Karpas-422 (cell line): ENCODE measurements at regions not wholly inside any gene's neighbourhood (a gene's known extent, or its start where the extent isn't known, plus 50 kb on each side); places are given as distances from the start of the nearest gene placed in this dataset.

ENCODE experiments used
- DNase-seq: peaks from one replicate; pipeline ENCODE4 v3.0.0-alpha.2; 2015
- H2AFZ ChIP-seq: fragments of 200-600 bp; sonication (generic); 2 replicates; pipeline ENCODE4 v1.6.1; 2014; ENCODE audit warnings: antibody characterized with exemption, low read length, mixed read lengths
- H3K27ac ChIP-seq: fragments of 200-600 bp; sonication (generic); 2 replicates; pipeline ENCODE4 v1.5.1; 2014; ENCODE audit warnings: mild to moderate bottlenecking, low read length, moderate library complexity
- H3K27me3 ChIP-seq: fragments of 200-600 bp; sonication (generic); 2 replicates; pipeline ENCODE4 v1.6.1; 2014; ENCODE audit warnings: low read length, mixed read lengths
- H3K36me3 ChIP-seq: fragments of 200-600 bp; sonication (generic); 2 replicates; pipeline ENCODE4 v1.6.1; 2014; ENCODE audit warnings: low read length, mixed read lengths; ENCODE audit not compliant: insufficient read depth
- H3K4me1 ChIP-seq: fragments of 200-600 bp; sonication (generic); 2 replicates; pipeline ENCODE4 v1.6.1; 2014; ENCODE audit warnings: mild to moderate bottlenecking, low read length, mixed read lengths
- H3K4me2 ChIP-seq: fragments of 200-600 bp; sonication (generic); 2 replicates; pipeline ENCODE4 v1.6.1; 2014; ENCODE audit warnings: low read length, low read depth, mild to moderate bottlenecking; ENCODE audit not compliant: poor library complexity, severe bottlenecking
- H3K4me3 ChIP-seq: fragments of 200-600 bp; sonication (generic); 2 replicates; pipeline ENCODE4 v1.5.1; 2014; ENCODE audit warnings: mild to moderate bottlenecking, antibody characterized with exemption, low read length, mixed read lengths
- H3K79me2 ChIP-seq: fragments of 200-600 bp; sonication (generic); 2 replicates; pipeline ENCODE4 v1.6.1; 2014; ENCODE audit warnings: mild to moderate bottlenecking, low read length, mixed read lengths
- H3K9ac ChIP-seq: fragments of 200-600 bp; sonication (generic); 2 replicates; pipeline ENCODE4 v1.6.0; 2014; ENCODE audit warnings: low read length
- H3K9me2 ChIP-seq: fragments of 200-600 bp; sonication (generic), shearing (Covaris generic); replicated peaks from 2 replicates; pipeline ENCODE4 v1.6.0; 2014; ENCODE audit warnings: mild to moderate bottlenecking, low read length, moderate library complexity; ENCODE audit not compliant: insufficient read depth
- H3K9me3 ChIP-seq: fragments of 300-700, 200-600 bp; sonication (generic); 2 replicates; pipeline ENCODE4 v1.6.1; 2014; ENCODE audit warnings: low read length, mixed read lengths
- H4K20me1 ChIP-seq: fragments of 200-600 bp; sonication (generic); 2 replicates; pipeline ENCODE4 v1.6.1; 2014; ENCODE audit warnings: mild to moderate bottlenecking, antibody characterized with exemption, low read length, low read depth; ENCODE audit not compliant: insufficient read depth

DNA sequence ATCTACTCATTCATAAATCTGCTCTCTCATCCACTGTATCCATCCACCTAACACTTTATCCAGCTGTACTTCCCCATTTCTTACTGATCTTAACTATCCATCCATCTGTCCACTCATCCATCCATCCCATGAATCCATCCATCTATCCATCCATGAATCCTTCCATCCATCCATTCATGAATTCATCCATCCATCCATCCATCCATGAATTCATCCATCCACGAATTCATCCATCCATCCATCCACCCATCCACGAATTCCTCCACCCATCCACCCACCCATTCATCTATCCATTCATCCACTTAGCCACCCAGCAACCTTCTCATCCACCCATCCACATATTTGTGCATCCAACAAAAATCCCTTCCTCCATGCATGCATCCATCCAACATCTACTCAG, 128.6 kb upstream of the MYL2 start:
- no peaks in the 10 kb centered on the region for H3K9me3 ChIP-seq
- no peak overlapping the region for H3K9ac ChIP-seq
- no peaks in the 10 kb centered on the region for H3K27me3 ChIP-seq
- no peak for DNase-seq
- H3K9me2 ChIP-seq, result no peaks in the 10 kb centered on the region
- H3K36me3 ChIP-seq, result no peaks in the 10 kb centered on the region
- no peak overlapping the region for H3K4me2 ChIP-seq
- no peaks in the 10 kb centered on the region for H3K4me1 ChIP-seq
- H2AFZ ChIP-seq, result no peak overlapping the region
- no peak overlapping the region for H3K27ac ChIP-seq
- no peaks in the 10 kb centered on the region for H4K20me1 ChIP-seq
- no peak overlapping the region for H3K4me3 ChIP-seq
- H3K79me2 ChIP-seq, result no peaks in the 10 kb centered on the region

- Histone ChIP-seq H3K79me2 (no peaks in the 10 kb centered on the region), H3K9ac (no peak overlapping the region), H3K4me2 (no peak overlapping the region), H3K4me1 (no peaks in the 10 kb centered on the region), H4K20me1 (no peaks in the 10 kb centered on the region), H3K27ac (no peak overlapping the region), H2AFZ (no peak overlapping the region), H3K36me3 (no peaks in the 10 kb centered on the region), H3K27me3 (no peaks in the 10 kb centered on the region), H3K9me3 (no peaks in the 10 kb centered on the region), H3K4me3 (no peak overlapping the region), H3K9me2 (no peaks in the 10 kb centered on the region)
- DNase-seq, result no peak
Measured at GRCh38 chr12:111046896-111047295, 126.5 kb upstream of the MYL2 start.

DNA sequence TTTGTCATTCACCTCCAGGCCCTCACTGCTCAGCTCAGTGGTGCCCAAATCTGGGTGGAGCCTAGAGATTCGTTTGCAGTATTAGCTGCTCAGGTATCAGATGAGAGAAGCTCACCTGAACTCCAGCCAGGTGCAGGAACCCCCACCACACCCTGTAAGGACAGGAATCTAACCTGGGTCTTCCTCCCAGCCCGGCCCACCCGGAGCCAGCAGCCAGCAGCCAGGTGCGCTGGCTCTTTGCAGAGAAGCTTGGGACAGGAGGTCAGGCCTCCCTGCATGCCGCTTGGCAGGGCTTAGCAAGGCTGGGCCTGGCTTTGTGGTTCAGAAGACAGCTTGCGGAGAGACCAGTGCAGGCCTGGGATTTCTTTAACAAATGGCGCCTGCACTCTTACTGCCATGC, 125.6 kb upstream of the MYL2 start:
- H3K4me1 ChIP-seq, result no peaks in the 10 kb centered on the region
- no peak overlapping the region for H3K4me2 ChIP-seq
- H3K79me2 ChIP-seq, result no peaks in the 10 kb centered on the region
- H3K4me3 ChIP-seq, result no peak overlapping the region
- H3K27me3 ChIP-seq, result no peaks in the 10 kb centered on the region
- no peak for DNase-seq
- H3K9ac ChIP-seq, result no peak overlapping the region
- no peak overlapping the region for H3K27ac ChIP-seq
- H3K9me2 ChIP-seq, result no peaks in the 10 kb centered on the region
- H2AFZ ChIP-seq, result no peak overlapping the region
- no peaks in the 10 kb centered on the region for H3K9me3 ChIP-seq
- no peaks in the 10 kb centered on the region for H4K20me1 ChIP-seq
- H3K36me3 ChIP-seq, result no peaks in the 10 kb centered on the region

DNA sequence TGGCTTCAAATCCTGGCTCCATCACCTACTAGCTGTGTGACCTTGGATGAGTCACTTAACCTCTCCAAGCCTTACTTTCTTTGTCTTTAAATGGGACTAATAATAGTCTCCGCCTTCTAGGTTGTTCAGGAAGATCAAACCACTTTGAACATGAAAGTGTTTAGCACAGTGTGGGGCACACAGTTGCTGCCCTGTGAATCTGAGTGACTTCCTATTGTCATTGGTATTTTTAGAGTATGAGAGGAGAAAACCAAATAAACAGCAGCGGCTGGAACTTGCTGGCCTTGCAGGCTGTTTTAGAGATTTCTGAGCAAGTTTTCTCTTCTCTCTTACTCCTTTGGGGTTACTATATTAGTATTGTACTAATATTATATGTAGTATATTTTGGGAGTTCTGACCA, 120.7 kb upstream of the MYL2 start:
- no peak overlapping the region for H2AFZ ChIP-seq
- no peaks in the 10 kb centered on the region for H3K79me2 ChIP-seq
- H3K36me3 ChIP-seq, result no peaks in the 10 kb centered on the region
- H3K27ac ChIP-seq, result no peak overlapping the region
- H3K27me3 ChIP-seq, result no peaks in the 10 kb centered on the region
- no peaks in the 10 kb centered on the region for H3K4me1 ChIP-seq
- H3K4me2 ChIP-seq, result no peak overlapping the region
- no peaks in the 10 kb centered on the region for H3K9me3 ChIP-seq
- no peak for DNase-seq
- no peak overlapping the region for H3K4me3 ChIP-seq
- no peaks in the 10 kb centered on the region for H3K9me2 ChIP-seq
- H3K9ac ChIP-seq, result no peak overlapping the region
- H4K20me1 ChIP-seq, result no peaks in the 10 kb centered on the region

- Histone ChIP-seq H3K4me3 (no peak overlapping the region), H3K27ac (no peak overlapping the region), H3K9me2 (no peaks in the 10 kb centered on the region), H4K20me1 (no peaks in the 10 kb centered on the region), H3K9ac (no peak overlapping the region), H2AFZ (no peak overlapping the region), H3K4me1 (no peaks in the 10 kb centered on the region), H3K36me3 (no peaks in the 10 kb centered on the region), H3K9me3 (no peaks in the 10 kb centered on the region), H3K27me3 (no peaks in the 10 kb centered on the region), H3K4me2 (no peak overlapping the region), H3K79me2 (no peaks in the 10 kb centered on the region)
- no peak for DNase-seq
Measured at GRCh38 chr12:111040690-111041089, 120.3 kb upstream of the MYL2 start.

DNA sequence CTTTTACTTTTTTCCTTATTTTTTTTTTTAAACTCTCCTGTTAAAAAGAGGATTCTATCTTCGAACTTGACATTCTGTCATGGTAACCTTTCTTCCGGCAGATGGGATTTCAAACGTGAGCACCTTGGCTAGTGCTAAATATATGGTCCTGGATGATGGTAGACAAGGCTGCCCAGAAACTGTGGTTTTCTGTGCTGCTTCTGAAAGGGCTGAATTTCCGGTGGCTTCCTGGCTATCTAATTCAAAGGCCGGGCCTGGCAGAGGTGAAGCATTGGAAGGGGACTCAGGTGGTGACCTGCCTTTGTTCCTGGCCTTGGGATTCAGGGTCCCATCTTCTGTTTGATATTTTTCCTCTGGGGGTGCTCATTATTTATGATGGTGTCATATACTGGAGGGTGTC, 118.6 kb upstream of the MYL2 start:
- Histone ChIP-seq H2AFZ (no peak overlapping the region), H3K4me3 (no peak overlapping the region), H4K20me1 (no peaks in the 10 kb centered on the region), H3K9me3 (no peaks in the 10 kb centered on the region), H3K79me2 (no peaks in the 10 kb centered on the region), H3K9ac (no peak overlapping the region), H3K9me2 (no peaks in the 10 kb centered on the region), H3K27me3 (no peaks in the 10 kb centered on the region), H3K4me1 (no peaks in the 10 kb centered on the region), H3K4me2 (no peak overlapping the region), H3K27ac (no peak overlapping the region), H3K36me3 (no peaks in the 10 kb centered on the region)
- no peak for DNase-seq

GRCh38 chr12:111038077-111038476, 117.7 kb upstream of the MYL2 start:
- DNase-seq, result no peak
- no peaks in the 10 kb centered on the region for H3K27me3 ChIP-seq
- H3K27ac ChIP-seq, result no peak overlapping the region
- H4K20me1 ChIP-seq, result no peaks in the 10 kb centered on the region
- H3K9me2 ChIP-seq, result no peaks in the 10 kb centered on the region
- no peaks in the 10 kb centered on the region for H3K4me1 ChIP-seq
- H3K9ac ChIP-seq, result no peak overlapping the region
- no peaks in the 10 kb centered on the region for H3K36me3 ChIP-seq
- H3K9me3 ChIP-seq, result no peaks in the 10 kb centered on the region
- H2AFZ ChIP-seq, result no peak overlapping the region
- no peak overlapping the region for H3K4me3 ChIP-seq
- H3K4me2 ChIP-seq, result no peak overlapping the region
- H3K79me2 ChIP-seq, result no peaks in the 10 kb centered on the region

- no peak overlapping the region for H3K4me2 ChIP-seq
- no peak overlapping the region for H3K9ac ChIP-seq
- no peaks in the 10 kb centered on the region for H3K27me3 ChIP-seq
- no peak overlapping the region for H3K4me3 ChIP-seq
- H4K20me1 ChIP-seq, result no peaks in the 10 kb centered on the region
- H3K27ac ChIP-seq, result no peak overlapping the region
- H3K4me1 ChIP-seq, result no peaks in the 10 kb centered on the region
- no peak overlapping the region for H2AFZ ChIP-seq
- H3K9me2 ChIP-seq, result no peaks in the 10 kb centered on the region
- H3K36me3 ChIP-seq, result no peaks in the 10 kb centered on the region
- no peak for DNase-seq
- H3K9me3 ChIP-seq, result no peaks in the 10 kb centered on the region
- no peaks in the 10 kb centered on the region for H3K79me2 ChIP-seq
Measured at GRCh38 chr12:111037047-111037446, 116.7 kb upstream of the MYL2 start.
